ENCODE measurements at regions not wholly inside any gene's neighbourhood (a gene's known extent, or its start where the extent isn't known, plus 50 kb on each side); places are given as distances from the start of the nearest gene placed in this dataset.

GRCh38 chr9:86488794-86489193, 134.6 kb upstream of the TUT7 start:
- no peak for TF ChIP-seq CTCF (conservative IDR thresholded peaks at IDR 0.05; ENCODE audit: low read depth, low read length)
- TF ChIP-seq EZH2 (IDR thresholded peaks at IDR 0.05; ENCODE audit: low read length, unreplicated experiment), result no peak
- TF ChIP-seq EZH2phosphoT487 (IDR thresholded peaks at IDR 0.05; ENCODE audit: borderline replicate concordance, low read length), result no peak

Data from PC-3 (cell line).